ENCODE measurements at regions not wholly inside any gene's neighbourhood (a gene's known extent, or its start where the extent isn't known, plus 50 kb on each side); places are given as distances from the start of the nearest gene placed in this dataset.

DNA sequence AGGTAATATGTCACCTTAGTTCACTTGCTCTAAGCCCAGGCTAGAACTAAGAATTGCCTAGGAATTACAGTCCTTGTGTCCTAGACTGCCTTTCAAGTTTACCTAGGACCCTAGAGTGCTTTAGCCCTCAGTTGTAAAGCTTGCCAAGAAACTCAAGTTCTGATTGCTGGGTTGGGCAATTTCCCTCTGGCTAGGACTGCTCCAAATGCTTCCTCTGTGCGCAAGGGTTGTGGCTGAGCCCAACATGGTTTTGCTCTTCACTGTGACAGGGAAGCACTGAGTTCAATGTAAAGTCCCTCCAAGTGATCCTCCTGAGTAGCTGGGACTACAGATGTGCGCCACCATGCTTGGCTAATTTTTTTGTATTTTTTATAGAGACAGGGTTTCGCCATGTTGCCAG is 102.3 kb upstream of the NEK7 start:
- Histone ChIP-seq H3K27me3 (no peaks in the 10 kb centered on the region), H3K9me3 (peaks cover 0 to 10% (median 2%) of the 10 kb centered on the region in 12 donors), H3K4me3 (no peak overlapping the region), H3K36me3 (no peaks in the 10 kb centered on the region), H3K4me1 (no peaks in the 10 kb centered on the region), H3K27ac (no peak overlapping the region)
- intact Hi-C loops (cut with DNase I), result no loop called here
- DNase-seq (no peak), ATAC-seq (no peak)
- WGBS, 4 donors, result 90 to 96% (median 95%) methylated on average over 3 of the region's 3 CpGs
- TF ChIP-seq POLR2A (IDR thresholded peaks at IDR 0.05), result no peak
- TF ChIP-seq, protein P1, sequence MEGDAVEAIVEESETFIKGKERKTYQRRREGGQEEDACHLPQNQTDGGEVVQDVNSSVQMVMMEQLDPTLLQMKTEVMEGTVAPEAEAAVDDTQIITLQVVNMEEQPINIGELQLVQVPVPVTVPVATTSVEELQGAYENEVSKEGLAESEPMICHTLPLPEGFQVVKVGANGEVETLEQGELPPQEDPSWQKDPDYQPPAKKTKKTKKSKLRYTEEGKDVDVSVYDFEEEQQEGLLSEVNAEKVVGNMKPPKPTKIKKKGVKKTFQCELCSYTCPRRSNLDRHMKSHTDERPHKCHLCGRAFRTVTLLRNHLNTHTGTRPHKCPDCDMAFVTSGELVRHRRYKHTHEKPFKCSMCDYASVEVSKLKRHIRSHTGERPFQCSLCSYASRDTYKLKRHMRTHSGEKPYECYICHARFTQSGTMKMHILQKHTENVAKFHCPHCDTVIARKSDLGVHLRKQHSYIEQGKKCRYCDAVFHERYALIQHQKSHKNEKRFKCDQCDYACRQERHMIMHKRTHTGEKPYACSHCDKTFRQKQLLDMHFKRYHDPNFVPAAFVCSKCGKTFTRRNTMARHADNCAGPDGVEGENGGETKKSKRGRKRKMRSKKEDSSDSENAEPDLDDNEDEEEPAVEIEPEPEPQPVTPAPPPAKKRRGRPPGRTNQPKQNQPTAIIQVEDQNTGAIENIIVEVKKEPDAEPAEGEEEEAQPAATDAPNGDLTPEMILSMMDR (IDR thresholded peaks at IDR 0.05), result no peak

- ATAC-seq (no peak), DNase-seq (no peak)
- Histone ChIP-seq H3K27ac (no peak overlapping the region), H3K9me3 (no peaks in the 10 kb centered on the region), H3K4me1 (no peaks in the 10 kb centered on the region), H3K4me3 (no peak overlapping the region), H3K27me3 (no peaks in the 10 kb centered on the region), H3K36me3 (no peaks in the 10 kb centered on the region)
- intact Hi-C loops (cut with DNase I), result no loop called here
- 39 to 54% (median 45%) methylated on average over 2 of the region's 2 CpGs for WGBS, 4 donors
- TF ChIP-seq, protein P1 (IDR thresholded peaks at IDR 0.05), result peak in 1 of 12 donors; percentile 7
- no peak for TF ChIP-seq POLR2A (IDR thresholded peaks at IDR 0.05)
These were observed 100.5 kb upstream of the NEK7 start for GRCh38 chr1:198056255-198056654.

DNA sequence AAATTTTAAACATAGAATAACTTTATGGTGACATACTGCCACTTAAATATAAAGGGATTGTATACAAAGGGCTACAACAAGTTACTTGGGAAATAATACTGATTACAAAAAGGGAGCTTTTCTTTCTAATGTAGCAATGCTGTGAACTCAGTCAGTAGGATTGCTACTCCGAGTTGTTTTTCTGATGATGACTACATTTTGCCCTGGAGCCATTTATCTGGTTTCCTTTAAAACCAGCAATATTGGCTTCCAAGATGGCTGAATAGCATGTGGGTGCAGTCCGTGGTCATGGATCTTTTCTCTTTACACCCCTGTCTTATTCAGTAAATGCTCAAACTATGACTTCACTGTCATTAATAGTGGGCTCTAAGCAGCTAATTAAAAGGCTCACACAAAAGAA is 92.6 kb upstream of the NEK7 start:
- DNase-seq, result no peak
- no peak for ATAC-seq
- Histone ChIP-seq H3K4me3 (no peak overlapping the region), H3K27ac (no peak overlapping the region), H3K36me3 (no peaks in the 10 kb centered on the region), H3K4me1 (no peaks in the 10 kb centered on the region), H3K9me3 (no peaks in the 10 kb centered on the region), H3K27me3 (peaks cover 0 to 3% (median 0%) of the 10 kb centered on the region in 9 donors)
- intact Hi-C loops (cut with DNase I), result no loop called here
- WGBS, 4 donors, result 85 to 89% (median 88%) methylated on average over 2 of the region's 2 CpGs
- TF ChIP-seq, protein P1 (IDR thresholded peaks at IDR 0.05), result no peak
- no peak for TF ChIP-seq POLR2A (IDR thresholded peaks at IDR 0.05)

DNA sequence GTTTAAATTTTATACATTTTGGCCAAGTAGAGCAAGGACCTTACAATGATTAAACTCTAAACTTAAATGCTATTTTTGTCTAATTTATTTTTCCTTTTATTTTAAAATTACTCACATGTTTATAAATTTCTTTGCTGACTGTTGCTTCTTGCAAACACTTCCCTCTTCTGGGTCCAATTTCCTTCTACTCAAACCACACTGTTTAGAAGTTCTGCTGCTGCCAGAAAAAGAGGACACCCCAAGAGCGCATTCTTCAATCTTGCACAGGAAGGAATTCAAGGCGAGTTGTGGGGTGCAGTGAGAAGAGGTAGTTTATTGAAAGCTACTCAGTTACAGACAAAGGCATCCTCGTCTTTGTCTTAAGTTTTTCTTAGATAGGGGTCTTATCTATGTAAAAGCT is 88.5 kb upstream of the NEK7 start:
- no peak for TF ChIP-seq POLR2A (IDR thresholded peaks at IDR 0.05)
- TF ChIP-seq, protein P1 (IDR thresholded peaks at IDR 0.05), result no peak
- WGBS, 4 donors, result 57 to 61% (median 61%) methylated on average over 3 of the region's 3 CpGs
- intact Hi-C loops (cut with DNase I), result no loop called here
- no peaks in the 10 kb centered on the region for H3K36me3 ChIP-seq
- no peak overlapping the region for H3K4me3 ChIP-seq
- no peak for DNase-seq
- no peak for ATAC-seq
- H3K4me1 ChIP-seq, result no peaks in the 10 kb centered on the region
- no peak overlapping the region for H3K27ac ChIP-seq
- H3K27me3 ChIP-seq, result peaks cover 0 to 7% (median 0%) of the 10 kb centered on the region in 9 donors
- no peaks in the 10 kb centered on the region for H3K9me3 ChIP-seq
